GM23338 (cell line): ENCODE measurements at regions not wholly inside any gene's neighbourhood (a gene's known extent, or its start where the extent isn't known, plus 50 kb on each side); places are given as distances from the start of the nearest gene placed in this dataset.

Experiments
- ATAC-seq: fragments of 200-7000 bp; cut with Tn5 transposase; 3 replicates; pipeline ENCODE4 v1.9.1; 2020
- DNase-seq: peaks from one replicate; pipeline ENCODE4 v3.0.0-alpha.2; 2015; ENCODE audit warnings: low spot score
- H2AFZ ChIP-seq: fragments of 200-600 bp; sonication (generic); 2 replicates; pipeline ENCODE4 v1.8.0; 2016; ENCODE audit warnings: antibody characterized with exemption, mild to moderate bottlenecking, moderate library complexity
- H3F3A ChIP-seq: fragments of 200-600 bp; sonication (generic); replicated peaks from 2 replicates; pipeline ENCODE4 v1.8.0; 2017; ENCODE audit warnings: antibody characterized with exemption, mixed run types, low read depth
- H3K27ac ChIP-seq: fragments of 200-600 bp; sonication (generic); 2 replicates; pipeline ENCODE4 v1.6.1; 2016; ENCODE audit warnings: low read depth
- H3K27me3 ChIP-seq: fragments of 200-600 bp; sonication (generic); 2 replicates; pipeline ENCODE4 v1.8.0; 2016; ENCODE audit warnings: mild to moderate bottlenecking, mixed run types, moderate library complexity; ENCODE audit not compliant: insufficient read depth
- H3K36me3 ChIP-seq: fragments of 200-600 bp; sonication (generic); 2 replicates; pipeline ENCODE4 v1.8.0; 2016; ENCODE audit warnings: mild to moderate bottlenecking; ENCODE audit not compliant: insufficient read depth
- H3K4me1 ChIP-seq: fragments of 200-600 bp; sonication (generic); 2 replicates; pipeline ENCODE4 v1.8.0; 2016; ENCODE audit warnings: mild to moderate bottlenecking, moderate library complexity; ENCODE audit not compliant: insufficient read depth
- H3K4me2 ChIP-seq: fragments of 200-600 bp; sonication (generic); 2 replicates; pipeline ENCODE4 v1.7.1; 2017; ENCODE audit warnings: mixed run types
- H3K4me3 ChIP-seq: fragments of 200-600 bp; sonication (generic); 2 replicates; pipeline ENCODE4 v1.6.1; 2016; ENCODE audit warnings: mixed run types
- H3K79me2 ChIP-seq: fragments of 200-600 bp; sonication (generic); replicated peaks from 2 replicates; pipeline ENCODE4 v1.8.0; 2017; ENCODE audit warnings: mild to moderate bottlenecking; ENCODE audit not compliant: insufficient read depth
- H3K9me2 ChIP-seq: fragments of 200-600 bp; sonication (generic); 2 replicates; pipeline ENCODE4 v1.8.0; 2017; ENCODE audit not compliant: insufficient read depth
- H4K20me1 ChIP-seq: fragments of 200-600 bp; sonication (generic); replicated peaks from 2 replicates; pipeline ENCODE4 v1.8.0; 2017; ENCODE audit warnings: mild to moderate bottlenecking; ENCODE audit not compliant: insufficient read depth
- H3K27ac Mint-ChIP-seq: 2 replicates; pipeline ENCODE4 v1.8.0; 2020; ENCODE audit warnings: inconsistent platforms, mild to moderate bottlenecking, moderate library complexity, mixed read lengths
- H3K27me3 Mint-ChIP-seq: 3 replicates; pipeline ENCODE4 v1.8.0; 2022; ENCODE audit warnings: low read depth, mild to moderate bottlenecking, moderate library complexity, mixed read lengths, inconsistent platforms; ENCODE audit not compliant: insufficient read depth, poor library complexity
- H3K36me3 Mint-ChIP-seq: 3 replicates; pipeline ENCODE4 v1.8.0; 2021; ENCODE audit warnings: low read depth, mild to moderate bottlenecking, inconsistent platforms, moderate library complexity, mixed read lengths
- H3K4me1 Mint-ChIP-seq: 3 replicates; pipeline ENCODE4 v1.8.0; 2020; ENCODE audit warnings: mild to moderate bottlenecking, inconsistent platforms, mixed read lengths
- H3K4me3 Mint-ChIP-seq: 3 replicates; pipeline ENCODE4 v1.8.0; 2021; ENCODE audit warnings: moderate library complexity, mild to moderate bottlenecking, inconsistent platforms, mixed read lengths
- H3K9me3 Mint-ChIP-seq: 3 replicates; pipeline ENCODE4 v1.8.0; 2020; ENCODE audit warnings: moderate library complexity, mild to moderate bottlenecking, inconsistent platforms, mixed read lengths
- CREB1 ChIP-seq: fragments of 250-450 bp; sonication (Bioruptor Pico); IDR thresholded peaks from 2 replicates; pipeline ENCODE4 v1.5.0; 2020; ENCODE audit warnings: low read depth, mild to moderate bottlenecking, moderate library complexity
- CTCF ChIP-seq, 2 experiments: fragments of 200-600 bp in 1 of 2; sonication (generic) in 1 of 2; conservative IDR thresholded peaks; 2 replicates each; pipeline versions ENCODE4 v1.5.1 to v1.6.1; 2016 to 2017; ENCODE audit warnings: antibody characterized with exemption in 2 of 2, low read depth in 2 of 2, mild to moderate bottlenecking in 2 of 2, moderate library complexity in 1 of 2
- ETS1 ChIP-seq: IDR thresholded peaks from 2 replicates; pipeline ENCODE4 v1.6.1; 2016; ENCODE audit warnings: antibody characterized with exemption
- EZH2 ChIP-seq: fragments of 200-600 bp; sonication (generic); IDR thresholded peaks from one replicate; pipeline ENCODE4 v1.8.0; 2017; ENCODE audit warnings: antibody characterized with exemption, mild to moderate bottlenecking, low read depth; ENCODE audit not compliant: unreplicated experiment
- JUNB ChIP-seq: IDR thresholded peaks from one replicate; pipeline ENCODE4 v1.6.1; 2016; ENCODE audit warnings: antibody characterized with exemption; ENCODE audit not compliant: unreplicated experiment
- NANOG ChIP-seq: IDR thresholded peaks from 2 replicates; pipeline ENCODE4 v1.6.1; 2016; ENCODE audit warnings: antibody characterized with exemption, borderline replicate concordance
- POLR2AphosphoS5 ChIP-seq: IDR thresholded peaks from 2 replicates; pipeline ENCODE4 v1.6.1; 2016; ENCODE audit warnings: antibody characterized with exemption, low read depth
- REST ChIP-seq: IDR thresholded peaks from one replicate; pipeline ENCODE4 v1.6.1; 2018; ENCODE audit warnings: antibody characterized with exemption; ENCODE audit not compliant: unreplicated experiment
- STAT1 ChIP-seq: IDR thresholded peaks from one replicate; pipeline ENCODE4 v1.6.1; 2016; ENCODE audit warnings: antibody characterized with exemption; ENCODE audit not compliant: unreplicated experiment
- ZNF114 ChIP-seq: fragments of 250-450 bp; sonication (Bioruptor Pico); IDR thresholded peaks from 2 replicates; pipeline ENCODE4 v1.5.0; 2020; ENCODE audit warnings: mild to moderate bottlenecking, moderate library complexity

GRCh38 chr1:112849425-112850033, 106.5 kb downstream of the SLC16A1 start:
- Histone ChIP-seq H3K27ac (no peak overlapping the region), H3K4me1 (peaks cover 36% of the 10 kb centered on the region), H3K4me3 (peak overlapping the region; percentile 55), H3K36me3 (no peaks in the 10 kb centered on the region; the same call in 1 of the 2 replicates), H3K4me2 (peak overlapping the region; percentile 76), H3K27me3 (no peaks in the 10 kb centered on the region; the same call in 1 of the 2 replicates), H3K9me2 (peaks cover 14% of the 10 kb centered on the region; the same call in 1 of the 2 replicates), H3K79me2 (peaks cover 6% of the 10 kb centered on the region), H2AFZ (peak overlapping the region; percentile 8), H4K20me1 (no peaks in the 10 kb centered on the region), H3F3A (peaks cover 23% of the 10 kb centered on the region)
- peaks cover 10% of the 10 kb centered on the region; the same call in 2 of the 3 replicates for H3K36me3 Mint-ChIP-seq
- peaks cover 21% of the 10 kb centered on the region for H3K4me1 Mint-ChIP-seq
- H3K9me3 Mint-ChIP-seq = no peaks in the 10 kb centered on the region; the same call in 2 of the 3 replicates
- DNase-seq (peak; percentile 80), ATAC-seq (peak; percentile 83)
- peak overlapping the region; percentile 59 for H3K4me3 Mint-ChIP-seq
- H3K27me3 Mint-ChIP-seq = peaks cover 15% of the 10 kb centered on the region
- TF ChIP-seq CREB1 (CRISPR knock-in tag) (0 out of 2 replicates have a peak, but pooled peaks have one; percentile 13), JUNB (no peak)
- H3K27ac Mint-ChIP-seq = no peak overlapping the region

GRCh38 chr1:112841825-112842224, 114.2 kb downstream of the SLC16A1 start:
- Mint-ChIP-seq H3K27ac (no peak overlapping the region), H3K27me3 (no peaks in the 10 kb centered on the region), H3K4me3 (no peak overlapping the region), H3K9me3 (no peaks in the 10 kb centered on the region), H3K4me1 (peaks cover 16% of the 10 kb centered on the region), H3K36me3 (no peaks in the 10 kb centered on the region)
- Histone ChIP-seq H3K27me3 (no peaks in the 10 kb centered on the region), H3K4me2 (no peak overlapping the region), H3K4me1 (peaks cover 21% of the 10 kb centered on the region), H3K9me2 (0 out of 2 replicates have a peak, but pooled peaks cover 4% of the 10 kb centered on the region), H3F3A (no peaks in the 10 kb centered on the region), H3K79me2 (no peaks in the 10 kb centered on the region), H3K4me3 (no peak overlapping the region), H3K36me3 (0 out of 2 replicates have a peak, but pooled peaks cover 11% of the 10 kb centered on the region), H4K20me1 (no peaks in the 10 kb centered on the region), H3K27ac (no peak overlapping the region), H2AFZ (no peak overlapping the region)
- ATAC-seq = no peak
- no peak for DNase-seq
- TF ChIP-seq CTCF (conservative IDR thresholded peaks at IDR 0.05; ENCODE audit: low read depth in 2 of 2) (no peak), NANOG (no peak), STAT1 (no peak), ETS1 (no peak), JUNB (no peak), REST (no peak), ZNF114 (no peak), POLR2AphosphoS5 (no peak), EZH2 (no peak)
